Stomach (tissue), 4 donors: ENCODE measurements at regions not wholly inside any gene's neighbourhood (a gene's known extent, or its start where the extent isn't known, plus 50 kb on each side); places are given as distances from the start of the nearest gene placed in this dataset.

ENCODE experiments used
- EP300 ChIP-seq: sonication (generic); formaldehyde crosslinking; IDR thresholded peaks from one replicate; pipeline ENCODE4 v1.6.1; 2017; ENCODE audit warnings: antibody characterized with exemption
- POLR2A ChIP-seq, 4 donors: fragments of 450-650 bp; IDR thresholded peaks; one replicate each; pipeline ENCODE4 v1.6.1; 2016; ENCODE audit warnings: antibody characterized with exemption in 4 of 4, control low read depth in 2 of 4, mild to moderate bottlenecking in 1 of 4, moderate library complexity in 1 of 4
- POLR2AphosphoS5 ChIP-seq, 3 donors: sonication (generic); formaldehyde crosslinking; IDR thresholded peaks; one replicate each; pipeline ENCODE4 v1.6.1; 2016; ENCODE audit warnings: antibody characterized with exemption in 3 of 3
- TF ChIP-seq, protein P1 (sequence below), 7 experiments: fragments of 450-650 bp in 4 of 7; fragments of 200-600 bp in 3 of 7; sonication (generic) in 3 of 7; IDR thresholded peaks; one replicate each; pipeline ENCODE4 v1.5.1; 2016 to 2019; ENCODE audit warnings: antibody characterized with exemption in 7 of 7, control low read depth in 2 of 7, mild to moderate bottlenecking in 1 of 7

- TF ChIP-seq, protein P1, sequence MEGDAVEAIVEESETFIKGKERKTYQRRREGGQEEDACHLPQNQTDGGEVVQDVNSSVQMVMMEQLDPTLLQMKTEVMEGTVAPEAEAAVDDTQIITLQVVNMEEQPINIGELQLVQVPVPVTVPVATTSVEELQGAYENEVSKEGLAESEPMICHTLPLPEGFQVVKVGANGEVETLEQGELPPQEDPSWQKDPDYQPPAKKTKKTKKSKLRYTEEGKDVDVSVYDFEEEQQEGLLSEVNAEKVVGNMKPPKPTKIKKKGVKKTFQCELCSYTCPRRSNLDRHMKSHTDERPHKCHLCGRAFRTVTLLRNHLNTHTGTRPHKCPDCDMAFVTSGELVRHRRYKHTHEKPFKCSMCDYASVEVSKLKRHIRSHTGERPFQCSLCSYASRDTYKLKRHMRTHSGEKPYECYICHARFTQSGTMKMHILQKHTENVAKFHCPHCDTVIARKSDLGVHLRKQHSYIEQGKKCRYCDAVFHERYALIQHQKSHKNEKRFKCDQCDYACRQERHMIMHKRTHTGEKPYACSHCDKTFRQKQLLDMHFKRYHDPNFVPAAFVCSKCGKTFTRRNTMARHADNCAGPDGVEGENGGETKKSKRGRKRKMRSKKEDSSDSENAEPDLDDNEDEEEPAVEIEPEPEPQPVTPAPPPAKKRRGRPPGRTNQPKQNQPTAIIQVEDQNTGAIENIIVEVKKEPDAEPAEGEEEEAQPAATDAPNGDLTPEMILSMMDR (IDR thresholded peaks at IDR 0.05), result no peak
- TF ChIP-seq POLR2A (IDR thresholded peaks at IDR 0.05) (no peak), POLR2AphosphoS5 (IDR thresholded peaks at IDR 0.05) (no peak), EP300 (no peak)
Measured at GRCh38 chr7:116614499-116615262, 57.3 kb upstream of the MET start.
